HG02759 (cell line): ENCODE measurements at regions not wholly inside any gene's neighbourhood (a gene's known extent, or its start where the extent isn't known, plus 50 kb on each side); places are given as distances from the start of the nearest gene placed in this dataset.
"Not testable (repeated sequence)": the region's sequence is repeated elsewhere in the genome, so short reads cannot be mapped to it uniquely, and the experiment has no call there.

Experiments
- ATAC-seq: cut with Tn5 transposase; IDR thresholded peaks from one replicate; pipeline ENCODE4 v1.9.1; 2021; ENCODE audit warnings: mild to moderate bottlenecking, moderate library complexity; ENCODE audit not compliant: unreplicated experiment

GRCh38 chr5:2536632-2537377 lies 214.7 kb downstream of the IRX2 start:
- no peak for ATAC-seq

DNA sequence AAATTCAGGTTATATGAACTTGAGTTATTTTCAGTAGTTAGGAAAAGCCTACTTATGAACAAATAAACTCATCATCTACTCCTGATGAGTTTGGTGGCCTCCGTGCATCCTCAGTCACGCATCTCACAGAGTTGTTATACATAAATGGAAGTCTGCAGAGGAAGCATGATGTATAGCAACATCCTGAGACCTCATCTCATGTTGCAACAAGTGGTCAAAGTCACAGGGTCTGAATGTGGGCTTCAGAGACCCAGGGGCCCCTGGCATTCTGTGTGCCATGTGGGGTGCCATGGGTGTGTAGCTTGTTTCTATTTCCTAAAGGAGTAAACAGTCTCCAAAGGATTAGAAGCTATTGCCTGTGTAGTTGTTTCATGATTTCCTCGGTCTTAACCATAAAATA lies 216.5 kb downstream of the IRX2 start:
- ATAC-seq, result no peak

- ATAC-seq, result no peak
Measured at GRCh38 chr5:2534251-2534650, 217.2 kb downstream of the IRX2 start.

GRCh38 chr5:2533848-2534247 lies 217.6 kb downstream of the IRX2 start:
- ATAC-seq, result not testable (repeated sequence)

GRCh38 chr5:2532809-2533208 lies 218.7 kb downstream of the IRX2 start:
- no peak for ATAC-seq

GRCh38 chr5:2531318-2531717 lies 220.2 kb downstream of the IRX2 start:
- no peak for ATAC-seq

GRCh38 chr5:2530609-2531008 lies 220.9 kb downstream of the IRX2 start:
- ATAC-seq, result no peak

DNA sequence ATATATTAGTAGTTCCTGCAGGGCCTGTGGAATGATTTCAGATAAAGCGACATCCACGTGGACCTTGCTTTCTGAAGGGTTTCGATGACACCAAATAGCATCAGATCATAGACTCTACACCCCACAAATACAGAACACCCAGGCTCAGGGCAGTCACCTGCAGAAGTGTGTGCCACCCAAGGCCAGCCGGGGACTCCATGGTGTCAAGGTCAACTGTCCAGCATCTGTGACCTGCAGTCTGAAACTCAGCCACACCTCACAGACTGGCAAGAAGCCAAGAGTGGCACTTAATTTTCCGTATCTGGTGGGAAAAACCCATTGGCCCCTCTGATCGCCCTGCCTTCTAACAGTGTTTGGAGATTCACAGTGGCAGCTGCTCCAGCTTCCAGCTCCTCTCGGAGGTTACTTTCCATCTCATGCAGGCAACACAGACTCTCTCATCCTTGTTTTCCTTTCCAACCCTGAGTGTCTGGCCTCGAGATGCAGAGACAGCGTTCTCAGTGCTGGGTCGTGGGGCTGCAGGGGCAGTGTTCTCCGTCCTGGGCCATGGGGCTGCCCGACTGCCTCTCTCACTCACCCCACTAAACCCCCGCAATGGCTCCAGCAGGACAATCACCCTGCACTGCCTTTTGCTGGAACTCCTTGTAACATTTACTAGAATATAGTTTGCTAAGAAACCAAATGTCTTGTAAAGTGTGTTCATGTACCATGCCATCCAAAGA lies 221.9 kb downstream of the IRX2 start:
- ATAC-seq, result no peak

DNA sequence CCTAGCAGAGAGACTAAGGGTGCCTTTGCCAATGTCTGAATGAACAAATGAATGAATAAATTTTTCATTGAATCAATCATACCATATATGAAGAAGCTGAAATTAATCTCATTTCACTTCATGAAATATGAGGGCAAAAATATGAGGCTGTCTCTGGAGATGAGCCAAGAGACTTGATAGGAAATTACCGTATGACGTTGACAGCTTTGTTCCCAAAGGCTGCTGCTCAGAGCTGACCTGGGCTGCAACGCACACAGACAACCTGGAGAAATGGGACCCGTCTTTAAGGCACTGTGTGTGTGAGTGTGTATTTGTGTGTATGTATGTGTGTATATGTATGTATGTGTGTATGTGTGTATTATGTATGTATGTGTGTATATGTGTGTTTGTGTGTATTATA lies 226.1 kb downstream of the IRX2 start:
- no peak for ATAC-seq

GRCh38 chr5:2524620-2525019 lies 226.9 kb downstream of the IRX2 start:
- no peak for ATAC-seq

- ATAC-seq, result no peak
Measured at GRCh38 chr5:2523180-2523579, 228.3 kb downstream of the IRX2 start.

DNA sequence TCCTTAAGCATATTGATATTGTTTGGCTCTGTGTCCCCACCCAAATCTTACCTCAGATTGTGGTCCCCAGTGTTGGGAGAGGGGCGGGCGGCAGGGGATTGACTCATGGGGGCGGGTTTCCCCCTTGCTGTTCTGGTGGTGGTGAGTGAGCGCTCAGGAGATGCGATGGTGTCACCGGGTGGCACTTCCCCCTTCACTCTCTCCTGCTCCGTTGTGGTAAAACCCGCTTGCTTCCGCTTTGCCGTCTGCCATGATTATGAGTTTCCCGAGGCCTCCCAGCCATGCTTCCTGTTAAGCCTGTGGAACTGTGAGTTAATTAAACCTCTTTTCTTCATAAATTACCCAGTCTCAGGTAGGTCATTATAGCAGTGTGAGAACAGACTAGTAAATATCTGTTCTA lies 229.1 kb downstream of the IRX2 start:
- no peak for ATAC-seq

DNA sequence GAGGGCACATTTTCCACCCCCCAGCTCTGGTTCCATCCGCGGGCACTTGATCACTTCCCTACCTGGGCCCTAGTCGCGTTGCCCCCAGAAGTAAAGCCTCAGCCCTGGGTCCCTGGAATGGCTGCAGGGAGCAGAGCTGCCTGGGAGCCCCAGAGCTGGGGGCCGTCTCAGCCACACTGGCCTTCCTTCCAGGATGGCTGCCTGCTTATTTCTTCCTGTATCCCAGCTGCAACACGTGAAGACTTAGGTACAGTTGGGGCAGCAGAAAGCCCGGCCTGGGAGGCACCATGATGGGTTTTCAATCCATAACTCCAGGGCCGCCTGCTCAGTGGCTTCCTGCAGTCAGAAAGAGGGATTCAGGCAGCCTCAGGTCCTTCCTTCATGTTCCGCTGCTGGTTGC lies 232.3 kb downstream of the IRX2 start:
- no peak for ATAC-seq

GRCh38 chr5:2517451-2517850 lies 234.0 kb downstream of the IRX2 start:
- ATAC-seq, result no peak

DNA sequence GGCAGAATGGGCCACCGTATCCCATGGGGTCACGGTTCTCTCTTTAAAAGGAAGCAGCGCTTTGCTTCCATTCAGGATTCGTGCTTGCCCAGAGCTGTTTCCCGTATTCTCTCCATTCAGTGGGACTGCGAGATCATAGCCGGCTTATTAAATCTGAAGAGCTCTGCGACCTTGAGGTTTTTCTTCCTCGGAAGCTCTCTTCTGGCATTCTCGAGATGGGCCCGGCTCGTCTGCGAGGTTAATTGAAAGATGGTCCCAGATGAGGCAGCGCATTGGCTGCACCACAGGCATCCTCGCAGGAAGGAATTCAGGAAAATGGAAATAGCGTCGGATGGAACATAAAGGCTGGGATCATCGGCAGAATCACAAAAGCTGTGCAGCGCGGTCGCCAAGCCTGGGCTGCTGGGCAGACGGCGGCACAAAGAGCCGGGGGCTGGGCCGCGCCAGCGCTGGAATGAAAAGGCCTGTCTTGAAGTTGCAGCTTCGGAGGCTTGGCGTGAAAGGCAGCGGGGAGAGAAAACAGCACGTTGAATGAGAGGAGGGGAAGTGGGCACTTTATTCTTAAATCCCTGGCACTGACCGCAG lies 236.2 kb downstream of the IRX2 start:
- ATAC-seq, result no peak

DNA sequence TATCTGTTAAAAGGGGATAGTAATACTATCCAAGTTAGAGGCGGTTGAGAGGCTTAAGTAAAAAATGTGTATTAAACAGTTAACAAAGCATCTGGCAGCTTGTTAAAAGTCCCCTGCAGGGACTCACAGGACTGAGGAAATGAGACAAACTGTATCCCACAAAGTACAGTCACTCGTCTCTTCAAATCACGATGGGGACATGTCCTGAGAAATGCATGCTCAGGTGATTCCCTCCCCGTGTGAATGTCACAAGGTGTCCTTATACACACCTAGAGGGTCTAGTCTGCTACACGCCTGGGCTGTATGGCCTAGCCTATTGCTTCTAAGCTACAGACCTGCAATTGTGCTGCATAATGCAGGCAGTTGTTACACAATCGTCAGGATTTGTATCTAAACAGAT lies 237.0 kb downstream of the IRX2 start:
- ATAC-seq, result no peak

DNA sequence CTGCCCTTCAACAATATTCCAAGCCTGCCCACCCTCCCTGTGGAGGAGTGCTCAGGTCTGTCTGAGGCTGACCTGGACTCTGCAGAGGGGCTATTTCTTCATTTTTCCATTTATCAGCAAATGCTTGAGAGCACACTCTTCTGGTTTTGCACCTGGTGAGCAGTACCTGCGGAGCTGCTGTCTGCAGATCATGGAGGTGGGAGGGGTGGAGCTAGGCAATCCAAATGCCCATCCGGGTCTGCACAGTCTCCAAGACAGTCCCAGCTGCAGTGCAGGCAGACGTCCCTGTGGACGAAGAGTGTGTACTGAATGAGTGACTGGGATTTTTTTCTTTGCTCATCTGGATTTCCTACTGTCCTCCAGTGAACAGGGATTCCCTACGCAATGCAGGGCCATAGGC lies 239.8 kb downstream of the IRX2 start:
- ATAC-seq, result no peak

- ATAC-seq, result no peak
Measured at GRCh38 chr5:2511126-2511525, 240.4 kb downstream of the IRX2 start.

DNA sequence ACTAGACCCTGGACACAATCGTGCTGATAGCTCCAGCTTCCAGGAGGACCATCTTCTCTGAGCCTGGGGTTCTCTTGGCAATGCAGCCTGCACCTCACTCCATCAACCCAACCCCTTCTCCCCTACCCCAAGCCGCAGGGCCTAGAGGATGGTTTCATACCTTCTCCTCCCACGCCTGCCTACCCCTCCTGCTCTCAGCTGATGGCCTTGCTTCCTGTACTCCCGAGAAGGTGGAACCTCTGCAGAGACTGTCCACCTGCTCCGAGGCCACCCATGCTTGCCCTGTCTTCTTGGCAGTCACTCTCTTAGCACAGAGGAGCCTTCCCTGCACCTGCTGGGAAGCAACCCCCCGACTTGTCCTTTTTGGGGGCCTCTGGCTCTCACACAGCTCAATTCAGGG lies 241.9 kb downstream of the IRX2 start:
- no peak for ATAC-seq

DNA sequence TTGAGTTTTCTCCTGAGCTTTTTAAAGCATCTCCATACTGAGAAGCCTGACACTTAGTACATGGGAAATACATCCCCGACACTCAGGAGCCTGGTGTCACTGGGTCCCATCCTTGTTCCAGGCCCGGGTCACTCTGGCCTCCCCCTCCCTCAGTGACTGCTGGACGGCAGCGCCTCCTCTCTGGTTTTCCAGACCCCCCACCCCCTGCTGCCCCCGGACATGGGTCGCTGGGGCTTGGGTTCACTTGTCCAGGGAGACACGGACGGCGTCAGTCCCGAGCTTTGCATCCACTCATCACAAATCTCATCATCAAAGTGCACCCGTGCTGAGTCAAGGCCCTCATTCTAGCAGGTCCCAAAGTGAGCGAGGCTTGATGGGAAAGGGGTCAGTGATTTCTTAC lies 243.0 kb downstream of the IRX2 start:
- no peak for ATAC-seq

DNA sequence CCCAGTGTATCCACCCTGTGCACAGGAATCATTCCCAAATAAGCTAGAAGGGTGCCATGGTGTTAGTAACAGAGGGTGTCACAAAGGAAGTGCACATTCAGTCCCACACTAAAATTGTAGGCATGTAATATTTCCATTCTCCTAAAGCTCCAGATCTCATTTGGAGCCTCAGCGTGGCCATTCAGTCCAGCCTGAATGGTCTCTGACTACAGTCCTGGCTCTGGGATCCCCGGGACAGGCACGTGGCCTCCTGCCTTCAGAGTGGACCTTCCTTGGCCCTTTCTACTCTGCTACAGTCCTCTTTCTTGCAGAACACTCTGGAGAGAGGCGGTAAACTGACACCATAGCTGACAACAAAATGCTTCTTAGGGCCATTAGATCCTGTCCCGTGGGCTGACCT lies 243.9 kb downstream of the IRX2 start:
- ATAC-seq, result no peak

DNA sequence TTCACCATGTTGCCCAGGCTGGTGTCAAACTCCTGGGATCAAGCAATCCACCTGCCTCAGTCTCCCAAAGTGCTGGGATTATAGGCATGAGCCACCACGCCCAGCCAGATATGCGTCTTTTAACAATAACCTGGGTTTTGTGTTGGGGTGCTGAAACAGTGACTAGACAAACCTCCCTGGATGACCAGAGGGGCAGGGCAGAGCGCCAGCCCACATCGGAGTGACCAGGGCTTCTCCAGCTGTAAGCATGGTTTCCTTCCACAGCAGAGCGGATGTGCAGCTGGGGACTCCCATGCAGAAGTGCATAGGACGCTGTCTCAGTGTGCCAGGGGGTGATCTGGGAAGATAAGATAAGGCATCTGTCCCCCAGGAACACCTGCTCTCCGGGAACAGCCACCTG lies 244.9 kb downstream of the IRX2 start:
- ATAC-seq, result no peak
